Esophagus mucosa (tissue), 1 donor: ENCODE measurements at regions not wholly inside any gene's neighbourhood (a gene's known extent, or its start where the extent isn't known, plus 50 kb on each side); places are given as distances from the start of the nearest gene placed in this dataset.

ENCODE experiments used
- ATAC-seq: fragments of 200-7000 bp; cut with Tn5 transposase; one replicate; pipeline ENCODE4 v1.9.1; 2020
- donor health status: DM: yes; HTN: yes; CAD: no.

DNA sequence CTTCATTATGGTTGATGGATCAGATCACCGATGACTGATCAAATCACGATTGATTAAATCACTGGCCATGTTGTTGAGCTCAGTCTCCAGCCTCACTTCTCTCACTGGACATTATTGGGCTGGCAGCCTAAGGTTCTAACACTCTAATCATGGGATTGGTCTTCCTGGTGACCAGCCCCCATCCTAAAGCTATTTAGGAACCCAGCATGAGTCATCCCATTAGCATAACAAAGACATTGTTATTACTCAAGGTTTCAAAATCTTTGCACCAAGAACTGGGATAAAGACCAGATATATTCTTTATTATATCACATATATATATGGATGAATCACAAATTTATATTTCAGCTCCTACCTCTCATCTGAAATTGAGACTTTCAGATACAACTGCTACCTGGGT lies 272.1 kb upstream of the IL12B start:
- ATAC-seq: no peak

DNA sequence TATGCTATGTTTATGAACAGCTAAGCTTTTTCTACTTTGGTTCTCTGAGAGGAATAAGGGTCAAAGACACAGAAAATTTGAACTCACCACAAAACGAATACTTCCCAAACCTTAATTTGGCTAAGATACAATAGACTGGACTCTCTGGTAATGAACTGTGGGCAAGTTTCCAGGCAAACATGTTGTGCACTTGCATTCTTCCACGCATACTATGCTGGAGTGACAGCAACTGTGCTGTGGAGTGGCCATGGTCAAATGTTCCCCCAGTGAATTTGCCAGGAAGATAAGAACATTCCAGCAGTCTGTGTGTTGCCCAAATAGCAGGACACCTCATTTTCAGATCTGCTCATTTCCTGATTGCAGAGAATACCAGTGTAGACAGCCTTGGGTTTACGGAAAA lies 275.3 kb upstream of the IL12B start:
- ATAC-seq: no peak

DNA sequence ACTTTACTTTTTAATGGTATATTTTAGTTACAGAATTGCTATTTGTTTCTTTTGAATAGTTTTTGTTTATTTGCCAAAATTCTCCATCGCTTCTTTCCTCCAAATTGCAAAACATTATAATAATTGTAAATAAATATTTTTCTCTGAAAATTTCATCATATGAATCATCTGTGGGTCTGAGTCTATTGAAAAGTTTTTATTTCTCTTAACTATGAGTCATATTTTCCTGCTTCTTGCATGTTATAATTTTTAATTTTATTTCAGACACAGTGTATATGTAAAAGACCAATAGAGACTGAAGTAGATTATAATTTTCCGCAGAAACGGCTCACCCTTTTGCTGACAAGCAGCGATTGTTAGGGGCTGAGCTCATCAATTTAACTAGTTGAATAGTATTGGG lies 279.1 kb upstream of the IL12B start:
- ATAC-seq: no peak

DNA sequence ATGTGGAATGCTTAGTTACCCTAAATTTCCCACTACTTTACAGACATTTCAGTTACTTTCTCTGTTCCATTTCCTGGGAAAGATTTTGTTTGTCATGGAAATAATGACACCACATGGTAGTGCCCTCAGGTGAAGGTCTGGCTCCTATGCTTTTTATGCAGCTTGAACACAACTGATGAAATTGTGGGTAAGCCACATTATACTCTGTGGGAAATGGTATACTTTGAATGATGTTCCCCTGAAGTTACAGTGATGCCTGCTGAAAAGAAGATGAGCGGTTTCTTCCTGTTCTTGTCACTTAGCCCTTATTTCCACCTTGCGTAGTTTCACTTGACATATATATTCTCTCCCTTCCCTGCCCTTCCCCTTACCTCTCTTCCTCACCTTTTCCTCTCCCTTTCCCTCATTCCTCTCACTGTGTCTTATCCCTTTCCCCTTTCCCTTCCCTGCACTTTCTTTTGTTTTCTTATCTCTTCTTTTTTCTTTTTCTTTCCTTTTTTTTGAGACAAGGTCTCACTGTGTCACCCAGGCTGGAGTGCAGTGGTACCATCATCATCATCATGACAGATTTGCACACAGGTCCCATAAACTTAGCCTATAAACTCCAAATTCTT lies 280.8 kb upstream of the IL12B start:
- no peak for ATAC-seq

DNA sequence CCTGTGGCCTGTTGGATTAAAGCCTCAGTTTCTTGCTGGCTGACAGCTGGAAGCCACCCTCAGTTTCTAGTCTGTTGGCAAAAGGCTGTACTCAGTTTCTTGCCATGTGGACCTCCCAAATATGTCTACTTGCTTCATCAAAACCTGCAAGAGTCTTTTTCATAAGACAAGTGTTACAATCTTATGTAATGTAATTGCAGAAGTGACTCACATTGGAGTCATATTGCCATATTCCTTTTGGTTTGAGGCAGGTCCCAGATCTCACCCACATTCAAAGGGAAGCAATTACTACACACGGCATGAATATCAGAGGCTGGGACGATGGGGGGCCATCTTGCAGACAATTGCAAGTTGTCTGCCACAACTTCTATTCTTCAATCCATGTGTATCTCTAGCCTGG lies 286.7 kb upstream of the IL12B start:
- no peak for ATAC-seq

DNA sequence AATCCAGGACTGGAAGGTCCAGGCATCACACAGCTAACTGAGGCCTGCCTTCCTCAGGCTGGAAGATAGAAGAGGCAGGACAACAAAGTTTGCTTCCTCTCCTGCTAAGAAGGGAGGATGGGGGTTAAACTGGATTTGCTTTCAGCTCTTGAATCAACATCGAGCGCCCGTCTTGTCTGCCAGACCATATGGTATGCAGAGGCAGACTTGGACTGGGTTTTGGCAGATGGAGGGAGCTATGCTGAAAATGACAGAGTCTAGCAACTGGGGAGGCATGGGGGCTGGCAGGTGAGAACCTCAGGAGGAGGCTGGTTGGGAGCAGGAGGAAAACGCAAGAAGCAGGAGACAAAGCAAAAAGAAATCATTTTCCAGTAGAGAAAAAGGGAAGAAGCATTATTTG lies 289.5 kb upstream of the IL12B start:
- no peak for ATAC-seq

DNA sequence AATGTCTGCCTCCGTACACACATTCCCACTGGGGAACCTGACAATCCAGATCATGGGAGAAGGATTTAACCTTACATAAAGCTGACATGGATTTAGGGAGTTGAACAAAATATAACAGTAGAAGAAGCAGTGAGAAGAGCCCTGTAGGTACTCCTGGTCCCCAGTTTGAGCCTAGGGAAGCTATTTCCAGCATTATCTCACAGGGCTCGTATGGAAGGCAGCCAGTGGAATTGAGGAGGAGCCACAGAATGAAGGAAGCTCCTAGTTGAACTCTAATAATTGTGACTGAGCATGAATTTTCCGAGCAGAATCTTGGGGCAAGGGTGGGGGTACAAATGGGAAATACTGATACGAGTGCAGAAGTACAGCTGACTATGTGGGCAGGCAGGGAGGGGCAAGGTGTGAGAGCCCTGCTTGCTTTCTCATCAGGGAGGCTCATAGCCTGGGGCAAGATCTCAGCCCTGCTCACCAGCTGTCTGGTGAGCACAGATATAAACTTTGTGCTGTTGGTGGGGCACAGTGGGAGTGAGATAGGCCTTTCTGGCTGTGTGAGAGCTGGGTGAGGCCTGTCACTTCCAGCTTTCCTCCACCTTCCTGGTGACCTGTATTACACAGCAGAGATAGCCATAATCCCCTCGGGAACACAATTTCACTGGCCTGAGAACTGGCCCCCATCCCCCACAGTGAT lies 290.7 kb upstream of the IL12B start:
- no peak for ATAC-seq

DNA sequence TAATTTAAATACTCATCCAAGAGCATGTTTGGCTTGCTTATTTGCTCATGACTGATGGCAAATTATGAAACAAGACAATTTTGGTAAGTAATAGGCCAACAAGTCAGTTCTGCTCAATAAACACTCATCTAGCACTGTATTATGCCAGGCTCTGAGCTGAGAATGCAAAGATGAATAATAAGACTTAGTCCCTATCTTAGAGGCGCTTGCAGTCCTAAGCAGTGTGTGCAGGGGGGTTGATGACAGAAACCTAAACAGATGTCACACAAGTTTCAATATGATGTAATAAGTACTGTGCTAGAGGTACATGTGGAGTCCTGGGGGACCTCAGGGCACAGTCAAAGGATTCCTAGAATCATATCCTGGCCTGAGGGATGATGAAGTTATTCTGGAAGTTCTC lies 287.6 kb upstream of the ADRA1B start:
- ATAC-seq: no peak

DNA sequence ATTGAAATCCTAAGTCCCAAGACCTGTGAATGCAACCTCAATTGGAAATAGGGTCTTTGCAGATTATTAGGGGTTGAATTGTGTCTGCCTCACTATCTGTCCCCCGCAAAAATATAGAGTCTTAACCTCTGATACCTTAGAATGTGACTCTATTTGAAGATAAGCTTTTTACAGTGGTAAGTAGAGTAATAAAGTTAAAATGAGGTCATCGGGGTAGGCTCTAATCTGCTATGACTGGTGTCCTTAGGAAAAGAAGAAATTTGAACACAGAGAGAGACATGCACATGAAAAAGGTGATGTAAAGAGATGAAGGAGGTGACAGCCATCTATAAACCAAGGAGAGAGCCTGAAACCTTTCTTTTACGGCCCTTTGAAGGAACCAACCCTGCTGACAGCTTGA lies 287.1 kb upstream of the ADRA1B start:
- ATAC-seq: no peak

DNA sequence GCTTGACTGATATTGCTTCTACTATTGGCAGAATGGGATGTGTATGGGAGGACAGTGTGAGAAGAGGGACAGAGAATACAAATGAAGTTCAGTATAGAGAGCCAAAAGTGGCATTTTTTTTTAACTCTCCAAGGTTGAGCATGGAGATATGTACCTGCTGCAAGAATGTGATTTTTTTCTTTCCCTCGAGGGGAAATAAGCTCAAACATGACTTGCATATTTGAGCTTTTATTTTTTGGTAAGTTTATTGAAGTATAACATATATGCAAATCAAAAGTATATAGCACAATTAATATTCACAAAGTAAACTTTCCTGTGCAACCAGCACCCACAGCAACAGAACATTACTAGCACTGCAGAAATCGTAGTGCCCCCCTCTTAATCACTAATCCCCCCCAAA lies 285.7 kb upstream of the ADRA1B start:
- no peak for ATAC-seq

DNA sequence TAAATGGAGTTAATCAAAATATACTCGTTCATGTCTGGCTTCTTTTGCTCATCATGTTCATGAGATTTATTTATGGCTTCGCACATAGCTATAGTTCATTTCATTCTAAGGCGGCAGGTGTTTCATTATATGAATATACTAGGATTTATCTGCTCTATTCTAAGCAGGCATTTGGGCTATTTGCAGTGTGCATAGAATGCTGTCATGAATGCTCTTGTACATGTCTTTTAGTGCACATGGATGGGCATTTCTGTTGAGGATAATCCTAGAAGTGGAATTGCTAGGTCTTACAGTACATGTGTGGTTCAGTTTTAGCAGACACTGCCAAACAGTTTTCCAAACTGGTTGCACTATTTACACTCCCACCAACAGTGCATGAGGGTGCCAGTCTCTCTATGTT lies 285.3 kb upstream of the ADRA1B start:
- ATAC-seq: no peak

DNA sequence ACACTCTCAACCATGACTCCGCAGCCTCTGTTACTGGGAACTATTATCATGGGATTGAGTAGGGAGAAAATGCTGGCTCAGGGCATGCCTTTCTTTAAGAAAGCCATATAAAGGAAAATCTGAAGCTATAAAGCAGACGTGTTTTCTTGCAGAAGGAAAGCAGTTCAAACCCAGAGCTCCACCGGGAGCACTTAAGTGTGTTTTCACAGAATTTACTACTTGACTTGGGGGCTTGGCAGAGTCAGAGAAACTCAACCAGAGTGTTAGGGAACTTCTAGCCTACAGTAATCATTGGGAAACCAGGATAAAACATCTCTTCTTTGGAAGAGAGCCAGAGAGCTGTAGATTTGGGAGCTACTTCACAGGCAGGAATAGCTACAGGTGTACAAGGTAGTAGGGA lies 283.4 kb upstream of the ADRA1B start:
- ATAC-seq: no peak

DNA sequence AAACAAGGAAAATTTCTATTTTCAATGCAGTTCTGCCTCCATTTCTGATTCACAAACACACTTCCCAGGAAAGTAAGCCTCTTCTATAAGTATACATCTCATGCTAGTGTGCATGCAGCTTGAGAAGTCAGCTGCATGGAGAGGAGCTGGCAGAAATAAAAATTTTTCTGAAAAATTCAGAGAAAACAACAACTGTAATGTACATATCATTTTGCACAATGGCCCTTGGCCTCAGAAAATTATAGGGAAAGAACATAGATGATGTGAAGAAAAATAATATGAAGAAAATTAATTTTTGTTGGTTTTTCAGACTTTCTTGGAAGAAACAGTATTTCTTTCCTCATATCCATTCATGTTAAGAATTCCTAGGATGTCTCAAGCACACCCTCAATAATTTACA lies 277.8 kb upstream of the ADRA1B start:
- no peak for ATAC-seq

DNA sequence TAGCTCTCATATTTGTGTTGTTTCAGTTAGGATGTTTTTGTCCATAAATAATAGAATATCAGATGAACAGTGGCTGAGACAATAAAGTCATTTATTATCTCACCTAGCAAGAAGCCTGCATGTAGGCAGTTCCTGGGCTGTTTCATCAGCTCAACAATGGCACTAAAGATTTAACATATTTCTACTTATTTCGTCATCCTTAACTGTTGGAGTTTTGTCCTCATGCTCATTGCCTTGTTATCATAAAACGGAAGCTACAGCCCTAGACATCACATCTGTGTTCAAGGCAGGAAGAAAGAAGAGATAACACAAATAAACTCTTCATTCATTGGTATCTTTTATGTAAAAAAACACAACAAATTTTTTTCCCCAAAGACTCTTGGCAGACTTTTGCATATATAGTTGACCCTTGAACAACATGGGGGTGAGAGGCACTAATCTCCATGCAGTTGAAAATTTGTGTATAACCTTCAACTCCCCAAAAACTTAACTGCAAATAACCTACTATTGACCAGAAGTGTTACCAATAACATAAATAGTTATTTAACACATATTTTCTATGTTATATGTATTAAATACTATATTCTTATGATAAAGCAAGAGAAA lies 277.2 kb upstream of the ADRA1B start:
- no peak for ATAC-seq

DNA sequence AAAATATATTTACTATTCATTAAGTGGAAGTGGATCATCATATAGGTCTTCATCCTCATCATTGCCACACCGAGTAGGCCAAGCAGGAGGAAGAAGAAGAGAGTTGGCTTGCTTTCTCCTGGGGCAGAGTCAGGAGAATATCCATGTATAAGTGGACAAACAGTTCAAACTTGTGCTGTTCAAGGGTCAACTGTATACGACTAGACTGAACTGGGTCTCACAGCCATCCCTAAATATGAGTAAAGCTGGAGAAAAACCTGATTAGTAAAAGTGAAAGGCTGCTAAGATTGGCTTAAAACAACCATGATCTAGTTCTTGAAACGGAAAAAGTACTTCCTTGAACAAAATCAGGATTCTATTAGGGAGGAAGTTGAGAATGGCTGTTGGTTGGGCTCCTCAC lies 276.7 kb upstream of the ADRA1B start:
- no peak for ATAC-seq

DNA sequence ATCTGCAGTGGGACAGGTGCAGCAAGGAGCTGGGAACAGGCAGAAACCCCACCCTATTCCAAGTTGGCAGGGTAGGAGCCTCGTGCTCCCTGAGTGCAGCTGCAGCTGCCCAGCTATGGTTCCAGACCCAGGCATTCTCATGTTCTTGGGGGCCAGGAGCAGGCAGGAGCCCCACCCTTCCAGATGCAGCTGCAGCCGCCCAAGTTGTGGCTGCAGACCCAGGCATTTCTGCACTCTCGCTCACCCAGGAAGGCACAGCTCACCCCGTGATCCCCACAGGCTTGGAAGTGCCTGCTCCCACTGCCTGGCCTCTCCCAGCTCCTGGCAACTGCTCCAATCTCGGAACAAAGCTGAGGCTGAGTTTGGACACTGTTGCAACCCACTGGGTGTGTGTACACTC lies 275.8 kb upstream of the ADRA1B start:
- ATAC-seq: no peak

DNA sequence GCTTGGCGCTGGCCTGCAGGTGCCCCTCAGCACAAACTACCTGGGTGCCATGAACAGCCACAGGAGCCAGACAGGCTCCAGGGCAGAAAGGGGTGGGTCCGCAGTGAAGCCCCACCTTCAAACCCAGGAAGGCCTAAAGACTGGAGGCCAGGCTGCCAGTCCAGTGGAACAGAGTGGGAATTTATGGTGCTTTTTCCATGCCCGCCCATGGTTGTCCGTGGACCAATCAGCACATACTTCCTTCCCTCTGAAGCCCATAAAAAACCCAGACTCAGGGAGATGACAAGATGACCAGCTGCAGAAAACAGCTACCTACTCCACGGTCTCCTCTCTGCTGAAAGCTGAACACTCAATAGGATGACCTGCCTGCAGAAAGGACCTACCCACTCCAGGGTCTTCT lies 275.4 kb upstream of the ADRA1B start:
- ATAC-seq: no peak

DNA sequence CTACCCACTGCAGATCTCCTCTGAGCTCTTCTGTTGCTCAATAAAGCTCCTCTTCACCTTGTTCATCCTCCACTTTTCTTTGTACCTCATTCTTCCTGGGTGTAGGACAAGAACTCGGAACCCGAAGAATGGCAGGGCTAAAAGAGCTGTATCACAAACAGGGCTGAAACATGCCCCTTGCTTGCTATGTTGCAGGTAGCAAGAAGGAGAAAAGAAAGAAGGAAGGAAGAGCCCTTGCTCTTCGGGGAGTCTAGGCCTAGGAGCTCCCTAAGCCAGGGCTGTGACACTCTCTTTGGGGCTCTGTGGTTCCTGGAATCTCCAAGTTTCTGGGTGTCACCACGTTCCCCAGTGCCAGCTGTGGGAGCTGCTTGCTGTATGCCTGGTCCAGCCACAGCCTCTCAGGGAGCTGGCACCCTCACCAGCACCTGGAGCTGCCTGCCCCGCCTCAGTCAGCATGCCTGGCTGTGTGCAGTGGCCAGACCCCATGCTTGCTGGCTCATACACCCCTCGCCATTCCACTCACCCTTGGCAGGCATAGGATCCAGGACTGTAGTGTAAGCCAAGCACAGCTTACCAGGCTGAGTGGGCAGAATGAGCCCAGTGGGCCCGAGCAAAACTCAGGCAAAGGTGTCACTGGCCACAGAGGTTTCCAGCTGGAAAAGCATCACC lies 274.8 kb upstream of the ADRA1B start:
- no peak for ATAC-seq

DNA sequence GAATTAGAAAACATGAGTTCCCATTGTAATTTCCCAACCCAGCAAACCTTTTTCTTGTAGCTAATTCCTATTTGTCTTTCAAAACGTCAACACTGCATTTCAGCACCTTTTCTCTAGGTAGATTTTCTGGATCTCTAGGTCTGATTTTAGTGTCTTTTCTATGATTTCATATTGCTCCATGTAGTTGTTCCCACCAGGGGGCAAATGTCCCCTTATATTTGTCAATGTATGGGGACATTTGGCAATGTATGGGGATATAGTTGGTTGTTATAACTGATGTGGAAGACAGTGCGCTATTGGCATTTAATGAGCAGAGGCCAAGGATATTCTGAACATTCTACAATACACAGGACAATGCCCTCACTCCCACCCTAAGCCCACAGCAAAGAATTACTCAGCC lies 273.9 kb upstream of the ADRA1B start:
- ATAC-seq: no peak

DNA sequence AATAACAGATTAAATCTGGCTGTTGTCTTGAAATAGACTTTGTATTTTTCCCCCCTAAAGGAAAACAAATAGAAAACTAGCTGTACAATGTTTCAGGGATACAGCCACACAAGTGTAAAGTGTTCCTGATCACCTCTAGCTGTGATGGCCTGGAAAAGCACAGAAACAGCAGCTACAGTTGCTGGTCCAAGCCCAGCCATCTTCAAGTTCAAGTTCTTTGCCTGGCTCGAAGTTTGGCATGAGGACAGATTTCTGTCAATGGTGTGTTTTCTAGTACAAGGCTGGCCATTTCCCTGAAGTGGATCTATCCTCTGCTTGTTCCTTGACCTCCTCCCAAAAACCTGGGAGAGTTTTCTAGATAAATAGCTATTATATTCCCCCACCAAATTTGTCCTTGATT lies 272.2 kb upstream of the ADRA1B start:
- no peak for ATAC-seq

DNA sequence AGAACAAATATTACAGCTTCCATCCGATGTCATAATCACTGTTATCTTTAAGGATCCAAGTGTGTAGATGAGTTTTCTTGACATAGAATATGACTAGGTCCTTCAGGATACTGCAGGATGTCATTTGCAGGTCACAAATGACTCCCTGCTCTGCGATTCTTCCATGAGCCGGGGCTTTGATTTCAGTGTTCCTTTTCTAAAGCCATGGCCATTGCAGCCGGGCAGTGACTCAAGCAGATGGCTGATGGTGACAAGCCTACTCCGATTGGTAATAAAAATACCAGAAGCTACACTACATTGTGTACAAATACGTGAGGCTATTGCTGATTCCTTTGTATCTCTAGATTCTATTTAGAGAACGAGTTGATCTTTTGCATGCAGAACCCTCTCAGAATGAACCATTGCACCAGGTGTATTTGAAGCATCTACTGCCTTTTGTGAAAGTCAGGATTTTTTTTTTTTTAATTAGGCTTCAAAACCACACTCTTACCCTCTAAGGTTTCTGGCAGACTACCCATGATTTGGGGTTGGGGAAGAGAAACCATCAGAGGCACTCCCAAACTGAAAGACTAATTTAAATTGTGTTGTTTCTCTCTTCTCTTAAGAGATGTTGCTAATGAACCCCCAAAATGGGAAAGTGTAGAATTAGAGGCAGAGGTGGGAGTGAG lies 271.0 kb upstream of the ADRA1B start:
- ATAC-seq: no peak

DNA sequence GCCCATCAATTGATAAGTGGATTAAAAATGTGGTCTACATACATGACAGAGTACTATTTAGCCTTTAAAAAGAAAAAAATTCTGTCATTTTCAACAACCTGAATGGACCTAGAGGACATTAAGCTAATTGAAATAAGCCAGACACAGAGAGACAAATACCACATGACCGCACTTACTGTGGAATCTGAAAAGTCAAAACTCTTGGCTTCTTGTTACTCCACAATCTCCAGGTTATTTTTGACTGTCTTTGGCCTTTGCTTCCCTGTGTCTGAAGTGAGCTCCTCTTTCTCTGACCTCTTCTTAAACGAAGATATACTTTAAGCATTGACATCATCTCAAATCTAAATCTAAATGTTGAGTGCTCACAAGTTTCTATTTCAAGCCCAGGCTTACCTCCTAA lies 265.5 kb upstream of the ADRA1B start:
- ATAC-seq: no peak

DNA sequence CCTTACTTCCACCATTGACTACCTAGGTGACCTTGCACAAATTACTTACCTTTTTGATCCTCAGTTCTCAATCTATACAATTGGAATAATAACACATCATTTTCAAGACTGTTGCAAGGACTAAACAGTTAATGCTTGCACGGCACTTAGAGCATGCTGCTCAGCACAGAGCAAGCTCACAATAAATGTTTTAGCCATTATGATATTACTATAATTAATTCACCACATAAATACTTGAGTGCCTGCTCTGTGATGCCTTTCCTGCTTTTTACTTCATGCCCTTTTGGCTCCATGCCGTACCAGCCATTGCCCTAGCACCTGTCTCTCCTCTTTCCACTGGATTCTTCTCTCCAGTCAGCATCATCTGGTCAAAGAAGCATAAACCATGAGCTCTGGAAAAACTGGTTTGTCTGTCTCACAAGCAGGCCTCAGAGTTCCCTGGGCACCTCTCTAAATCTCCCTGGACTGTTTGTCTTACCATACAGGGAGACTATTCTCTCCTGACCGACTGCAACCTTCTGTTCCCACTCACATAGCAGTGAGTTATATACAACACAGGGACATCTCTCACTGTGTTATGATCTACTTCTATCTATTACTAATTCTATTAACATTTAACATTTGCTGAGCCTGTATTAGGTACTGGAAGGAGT lies 260.4 kb upstream of the ADRA1B start:
- ATAC-seq: no peak
